GM18867 (cell line): ENCODE measurements at regions not wholly inside any gene's neighbourhood (a gene's known extent, or its start where the extent isn't known, plus 50 kb on each side); places are given as distances from the start of the nearest gene placed in this dataset.

Source experiments
- ATAC-seq: cut with Tn5 transposase; IDR thresholded peaks from one replicate; pipeline ENCODE4 v1.9.1; 2021; ENCODE audit warnings: mild to moderate bottlenecking, moderate library complexity; ENCODE audit not compliant: unreplicated experiment

DNA sequence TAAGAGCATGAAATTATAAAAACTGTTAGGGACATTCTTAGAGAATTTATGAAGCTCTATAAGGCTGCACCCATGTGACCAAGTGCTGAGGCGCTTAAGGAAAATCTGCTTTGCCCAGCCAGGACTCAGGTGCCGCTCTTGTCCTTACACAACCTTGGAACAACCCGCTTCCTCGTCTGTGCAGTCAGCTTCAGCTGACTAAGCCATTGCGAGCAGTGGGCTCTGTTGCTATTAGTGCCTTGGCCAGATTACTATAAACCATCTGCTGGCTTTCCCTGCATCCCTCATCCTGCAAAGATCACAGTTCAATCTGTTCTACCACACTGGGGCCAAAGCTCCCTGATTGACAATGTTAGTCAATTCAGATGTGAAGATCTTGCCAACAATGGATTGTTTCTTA, 89.1 kb upstream of the E2F3 start:
- ATAC-seq: no peak

DNA sequence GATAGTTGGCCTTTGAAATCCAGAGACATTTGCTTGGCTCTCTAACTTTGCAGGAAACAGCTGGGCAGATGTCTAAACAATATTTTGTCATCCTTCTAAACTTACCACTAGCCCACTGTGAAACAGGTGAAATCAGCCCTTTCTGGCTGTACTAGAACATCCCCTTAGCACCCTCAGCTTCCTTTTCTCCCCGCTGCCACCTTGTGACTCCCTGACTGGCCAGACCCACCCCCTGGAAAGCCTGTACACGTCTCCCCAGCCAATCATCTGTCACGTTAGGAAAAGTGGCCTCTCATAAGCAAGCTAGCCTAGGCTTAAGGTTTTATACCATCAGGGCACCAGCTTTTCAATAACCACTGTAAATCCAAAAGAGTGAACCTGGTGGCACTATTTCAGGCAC, 88.6 kb upstream of the E2F3 start:
- ATAC-seq: no peak

DNA sequence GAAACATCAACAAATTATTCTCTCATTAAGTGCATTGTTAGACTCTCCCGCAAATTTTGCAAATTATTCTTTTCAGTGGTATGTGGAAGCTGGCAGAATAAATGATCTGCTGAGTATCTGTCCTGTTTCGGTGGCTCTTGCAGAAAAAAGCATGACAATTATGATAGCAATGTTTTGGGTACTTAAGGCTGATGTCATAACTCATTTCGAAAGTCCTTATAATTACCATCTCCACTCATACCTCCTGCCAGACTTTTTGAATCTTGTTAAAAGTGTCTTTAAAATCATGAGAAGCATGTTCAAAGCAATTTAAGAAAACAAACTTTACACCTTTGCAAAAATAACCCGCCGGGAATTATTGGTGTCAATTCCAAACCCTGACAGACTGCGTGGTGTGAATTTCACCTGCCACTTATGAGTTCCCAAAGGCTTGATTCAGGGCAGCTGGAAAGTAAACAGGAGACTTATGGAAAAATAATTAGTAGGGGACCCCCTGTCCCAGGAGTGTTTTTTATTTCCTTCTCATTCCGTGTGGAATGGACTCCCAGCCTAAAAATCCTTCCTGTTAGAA, 87.6 kb upstream of the E2F3 start:
- ATAC-seq: no peak

DNA sequence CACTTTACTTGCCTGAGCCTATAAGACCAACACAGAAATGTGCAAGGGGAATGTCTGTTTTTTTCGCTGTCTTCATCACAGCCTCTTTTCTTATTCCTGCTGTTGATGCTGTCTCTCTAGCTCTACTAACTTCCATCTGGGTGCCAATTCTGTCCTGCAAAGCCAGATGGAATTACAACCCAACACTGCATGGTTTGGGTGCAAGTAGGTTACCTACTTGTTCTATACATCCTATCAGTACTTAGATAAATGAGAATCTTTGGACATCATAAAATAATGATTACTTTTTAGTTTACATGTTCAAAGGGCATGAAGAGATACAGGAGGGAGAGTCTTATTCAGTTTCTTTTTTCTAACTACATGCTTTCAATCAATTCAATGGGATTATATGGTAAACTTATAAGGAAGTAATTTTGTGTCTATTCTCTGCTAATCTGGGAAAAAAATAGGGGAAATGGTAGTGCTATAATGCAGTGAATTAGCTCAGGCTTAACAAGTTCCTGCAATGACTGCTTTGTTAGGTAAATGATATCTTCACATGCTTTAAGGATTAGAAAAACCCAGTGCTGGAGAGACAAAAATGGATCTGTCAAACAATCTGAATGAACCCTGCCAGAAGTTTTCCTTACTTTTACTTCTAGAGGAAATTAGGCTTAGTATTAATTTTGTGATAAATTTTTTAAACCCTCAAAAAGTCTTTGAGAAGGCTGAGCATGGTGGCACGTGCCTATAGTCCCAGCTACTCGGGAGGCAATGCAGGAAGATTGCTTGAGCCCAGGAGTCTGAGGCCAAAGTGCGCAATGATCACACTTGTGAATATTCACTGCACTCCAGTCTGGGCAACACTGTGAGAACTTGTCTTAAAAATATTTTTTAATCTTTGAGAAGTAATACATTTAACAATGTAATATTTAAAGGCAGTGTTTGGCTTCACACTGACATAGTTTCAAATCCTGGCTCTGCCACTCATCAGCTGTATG, 86.5 kb upstream of the E2F3 start:
- no peak for ATAC-seq

DNA sequence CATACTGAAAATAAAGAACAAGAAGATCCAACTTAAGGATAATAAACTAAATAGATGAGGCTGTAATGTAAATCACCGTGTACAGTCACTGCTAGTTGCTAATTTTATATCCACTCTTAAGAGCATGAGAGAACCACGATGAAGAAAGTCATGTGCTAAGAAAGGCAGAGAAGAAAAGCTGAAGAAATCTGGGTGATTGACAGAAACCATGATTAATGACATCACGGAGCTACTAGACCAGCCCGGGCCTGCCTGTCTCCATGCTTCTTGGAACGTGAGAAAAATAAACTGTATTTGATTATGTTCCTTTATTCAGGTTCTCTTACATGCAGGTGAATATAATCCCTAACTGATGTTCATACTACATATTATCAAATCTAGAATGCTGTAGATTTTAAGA, 84.2 kb upstream of the E2F3 start:
- no peak for ATAC-seq

DNA sequence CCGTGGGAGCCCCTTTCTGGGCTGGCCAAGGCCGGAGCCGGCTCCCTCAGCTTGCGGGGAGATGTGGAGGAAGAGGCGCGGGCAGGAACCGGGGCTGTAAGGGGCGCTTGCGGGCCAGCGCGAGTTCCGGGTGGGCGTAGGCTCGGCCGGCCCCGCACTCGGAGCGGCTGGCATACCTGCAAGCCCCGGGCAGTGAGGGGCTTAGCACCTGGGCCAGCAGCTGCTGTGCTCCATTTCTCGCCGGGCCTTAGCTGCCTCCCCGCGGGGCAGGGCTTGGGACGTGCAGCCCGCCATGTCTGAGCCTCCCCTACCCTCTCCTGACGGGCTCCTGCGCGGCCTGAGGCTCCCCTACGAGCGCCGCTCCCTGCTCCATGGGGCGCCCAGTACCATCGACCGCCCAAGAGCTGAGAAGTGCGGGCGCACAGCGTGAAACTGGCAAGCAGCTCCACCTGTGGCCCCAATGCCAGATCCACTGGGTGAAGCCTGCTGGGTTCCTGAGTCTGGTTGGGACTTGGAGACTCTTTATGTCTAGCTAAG, 82.8 kb upstream of the E2F3 start:
- no peak for ATAC-seq

DNA sequence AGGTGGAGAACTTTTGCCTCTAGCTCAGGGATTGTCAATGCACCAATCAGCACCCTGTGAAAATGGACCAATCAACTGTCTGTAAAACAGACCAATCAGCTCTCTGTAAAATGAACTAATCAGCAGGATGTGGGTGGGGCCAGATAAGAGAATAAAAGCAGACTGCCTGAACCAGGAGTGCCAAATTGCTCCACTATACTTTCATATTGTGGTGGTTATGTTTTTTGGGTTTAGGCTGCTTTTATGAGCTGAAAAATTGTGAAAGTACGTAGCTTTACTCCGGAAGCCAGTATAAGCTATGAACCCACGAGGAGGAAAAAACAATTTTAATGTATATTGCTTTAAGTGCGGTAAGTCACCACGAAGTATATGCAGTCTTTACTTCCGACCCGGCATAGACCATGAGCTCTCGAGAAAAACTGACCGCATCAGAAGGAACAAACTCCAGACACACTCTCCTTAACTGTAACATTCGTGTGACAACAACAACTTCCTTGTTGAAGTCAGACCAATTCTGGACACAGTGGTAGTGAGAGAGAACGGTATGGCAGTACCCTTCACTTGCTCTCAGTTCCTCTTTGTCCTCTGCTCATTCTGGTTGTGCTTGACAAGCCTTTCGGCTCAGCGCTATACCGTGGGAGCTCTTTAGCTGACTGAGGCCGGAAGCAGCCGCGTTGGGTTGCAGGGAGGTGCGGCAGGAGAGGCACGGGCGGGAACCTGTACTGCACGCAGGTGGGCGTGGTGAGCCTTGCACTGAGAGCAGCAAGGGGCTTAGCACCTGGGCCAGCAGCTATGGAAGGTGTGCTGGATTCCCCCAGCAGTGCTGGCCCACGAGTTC, 81.9 kb upstream of the E2F3 start:
- ATAC-seq: peak; percentile 98

DNA sequence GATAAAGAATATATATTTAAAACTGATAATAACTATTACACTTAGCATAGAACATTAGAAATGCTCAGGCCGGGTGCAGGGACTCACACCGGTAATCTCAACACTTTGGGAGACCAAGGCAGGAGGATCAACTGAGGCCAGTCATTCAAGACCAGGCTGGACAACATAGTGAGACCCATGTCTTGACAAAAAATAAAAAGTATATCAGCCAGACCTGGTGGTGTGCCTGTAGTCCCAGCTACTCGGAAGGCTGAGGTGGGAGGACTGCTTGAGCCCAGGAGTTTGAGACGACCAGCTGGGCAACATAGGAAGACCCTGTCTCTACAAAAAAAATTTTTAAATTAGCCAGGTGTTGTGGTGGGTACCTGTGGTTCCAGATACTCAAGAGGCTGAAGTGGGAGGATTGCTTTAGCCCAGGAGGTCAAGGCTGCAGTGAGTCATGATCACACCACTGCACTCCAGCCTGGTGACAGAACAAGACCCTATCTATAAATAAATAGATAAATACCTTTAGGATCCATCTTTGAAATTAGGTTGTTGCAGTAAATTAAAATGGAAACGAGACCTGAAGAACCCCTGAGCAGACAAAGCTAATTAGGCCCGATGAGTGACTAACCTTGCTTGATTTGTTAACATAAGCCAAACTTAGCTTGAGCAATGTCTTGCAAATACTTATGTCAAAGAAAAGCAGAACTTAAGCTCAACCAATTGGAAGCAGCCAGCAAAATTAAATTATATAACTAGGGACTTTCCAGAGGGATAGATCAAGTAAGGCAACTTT, 75.8 kb upstream of the E2F3 start:
- ATAC-seq: no peak

DNA sequence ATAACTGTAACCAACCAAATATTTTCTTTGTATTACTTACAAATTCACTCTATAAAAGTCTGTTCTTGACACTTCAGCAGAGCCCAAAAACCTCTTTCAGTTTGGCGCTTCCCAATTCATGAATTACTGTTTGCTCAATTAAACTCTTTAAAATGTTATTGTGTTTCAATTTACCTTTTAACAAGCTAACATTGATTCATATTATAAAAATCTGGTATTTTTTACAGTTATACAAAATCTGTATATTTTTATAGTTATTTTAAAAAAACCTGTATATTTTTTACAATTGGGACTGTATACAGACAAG, 75.3 kb upstream of the E2F3 start:
- ATAC-seq: no peak

DNA sequence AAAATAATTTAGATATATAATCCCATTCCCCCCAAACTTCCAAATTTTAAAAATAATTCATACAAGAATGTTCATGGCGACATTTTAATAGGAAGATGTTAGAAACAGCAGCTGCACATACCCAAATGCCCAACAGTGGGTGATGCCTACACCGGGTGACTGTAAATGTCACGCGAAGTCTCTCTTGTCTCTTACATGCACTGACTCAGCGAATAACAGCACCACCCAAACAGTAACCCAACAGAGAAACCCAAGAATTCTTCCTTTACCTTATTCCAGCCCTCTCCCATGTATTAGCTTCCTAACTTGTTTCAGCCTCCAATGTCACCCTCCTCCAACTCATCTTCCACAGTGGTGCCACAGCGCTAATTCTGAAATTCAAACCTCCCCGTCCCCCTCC, 74.5 kb upstream of the E2F3 start:
- no peak for ATAC-seq

DNA sequence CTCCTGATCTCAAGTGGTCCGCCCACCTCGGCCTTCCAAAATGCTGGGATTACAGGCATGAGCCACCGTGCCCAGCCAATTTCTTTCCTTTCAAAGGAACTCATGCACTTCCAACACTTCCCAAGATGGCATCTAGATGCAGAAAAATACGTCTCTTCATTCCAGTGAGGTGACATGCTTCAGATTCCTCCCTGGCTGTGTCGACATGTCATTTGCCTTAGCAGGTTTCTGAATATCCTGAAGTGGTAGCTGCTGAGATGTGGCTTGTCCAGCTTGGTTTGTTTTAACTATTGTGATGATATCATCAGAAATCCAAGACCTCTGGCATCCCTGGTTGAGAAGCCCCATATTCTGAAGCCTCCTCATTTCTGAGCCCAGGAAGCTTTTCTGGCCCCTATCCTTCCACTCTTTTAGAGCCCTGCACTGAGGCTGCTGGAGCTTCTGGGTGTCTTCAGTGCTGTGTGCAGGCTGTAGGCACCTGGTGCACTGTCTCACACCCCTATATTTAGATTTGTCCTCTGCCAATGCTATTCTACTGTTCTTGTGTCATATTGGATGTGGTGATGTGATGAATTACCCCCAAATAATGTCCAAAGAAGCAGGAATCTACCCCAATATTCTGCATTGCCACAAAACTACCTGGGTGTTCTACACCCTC, 73.3 kb upstream of the E2F3 start:
- ATAC-seq: no peak

DNA sequence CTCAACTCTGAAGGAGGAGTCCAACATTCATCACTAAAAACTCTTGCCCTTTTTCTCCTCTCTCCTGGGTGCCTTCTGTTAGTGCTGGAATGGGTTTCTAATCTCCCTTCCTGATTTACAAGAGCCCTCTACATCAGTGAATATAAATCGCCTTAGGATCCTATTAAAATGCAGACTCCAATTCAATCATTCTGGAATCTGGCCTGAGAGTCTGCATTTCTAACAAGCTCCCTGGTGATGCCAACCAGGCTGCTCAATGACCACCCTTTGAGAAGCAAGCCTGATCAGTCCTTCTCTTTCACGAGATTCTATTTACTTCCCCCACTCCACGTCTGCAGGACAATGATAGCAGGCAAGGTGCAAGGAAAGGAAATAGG, 72.8 kb upstream of the E2F3 start:
- no peak for ATAC-seq

DNA sequence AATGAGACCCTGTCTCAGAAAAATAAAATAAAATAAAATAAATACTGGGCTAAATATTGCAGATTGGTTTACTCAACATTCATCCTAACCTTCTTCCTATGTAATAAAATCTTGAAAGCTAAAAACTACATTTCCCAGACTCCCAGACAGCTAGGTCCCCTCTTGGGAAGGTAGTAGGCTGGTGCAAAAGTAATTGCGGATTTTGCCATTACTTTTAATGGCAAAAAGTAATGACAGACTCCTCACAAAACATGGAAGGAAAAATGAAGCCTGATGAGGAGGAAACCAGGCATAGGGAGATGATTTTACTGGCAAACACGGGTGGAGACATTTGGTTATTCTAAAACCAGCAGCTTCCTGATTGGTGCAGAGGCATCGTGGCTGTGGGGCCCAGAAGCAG, 70.6 kb upstream of the E2F3 start:
- no peak for ATAC-seq

DNA sequence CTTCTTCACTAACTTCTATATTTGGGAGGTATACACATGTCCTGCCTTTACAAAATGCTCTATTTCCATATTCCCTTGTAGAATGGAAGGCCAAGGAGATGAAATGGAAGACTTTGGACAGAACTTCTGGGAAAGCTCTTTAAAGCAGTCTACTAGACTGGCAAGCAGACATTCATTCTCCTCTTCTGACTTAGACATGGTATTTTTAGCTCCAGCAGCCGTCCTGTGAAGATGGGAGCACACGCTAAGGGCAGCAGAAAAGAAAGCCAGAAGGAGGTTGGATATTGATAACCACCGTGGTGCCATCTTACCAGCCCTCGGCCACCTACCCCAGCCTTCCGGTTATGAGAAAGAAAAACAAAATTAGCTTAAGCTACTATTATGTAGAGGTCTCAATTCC, 70.1 kb upstream of the E2F3 start:
- ATAC-seq: no peak

DNA sequence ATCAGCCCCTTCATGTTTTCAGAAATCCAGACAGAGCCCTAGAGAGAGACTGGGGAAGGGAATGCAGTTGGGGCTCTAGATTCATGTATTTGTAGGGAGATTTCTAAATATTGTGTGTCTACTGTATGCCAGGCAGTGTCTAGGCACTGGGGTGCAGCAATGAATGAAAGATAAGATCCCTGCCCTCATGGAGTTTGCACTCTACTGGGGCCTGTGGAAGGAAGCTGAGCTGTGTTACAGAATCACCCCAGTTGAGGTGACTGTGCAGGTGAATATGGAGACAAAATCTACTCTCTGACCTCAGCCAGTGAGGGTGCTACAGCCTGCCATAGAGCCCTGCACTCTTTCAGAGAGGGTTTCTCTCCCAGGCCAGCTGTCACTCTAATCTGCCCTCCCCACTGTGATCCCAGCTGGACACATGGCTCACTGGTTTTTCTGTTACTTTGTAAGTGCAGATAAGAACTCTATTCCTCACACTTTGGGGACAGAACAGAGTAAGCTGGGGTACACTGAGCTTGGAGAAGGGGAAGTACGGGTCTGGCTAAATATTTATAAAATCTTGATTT, 69.2 kb upstream of the E2F3 start:
- no peak for ATAC-seq

DNA sequence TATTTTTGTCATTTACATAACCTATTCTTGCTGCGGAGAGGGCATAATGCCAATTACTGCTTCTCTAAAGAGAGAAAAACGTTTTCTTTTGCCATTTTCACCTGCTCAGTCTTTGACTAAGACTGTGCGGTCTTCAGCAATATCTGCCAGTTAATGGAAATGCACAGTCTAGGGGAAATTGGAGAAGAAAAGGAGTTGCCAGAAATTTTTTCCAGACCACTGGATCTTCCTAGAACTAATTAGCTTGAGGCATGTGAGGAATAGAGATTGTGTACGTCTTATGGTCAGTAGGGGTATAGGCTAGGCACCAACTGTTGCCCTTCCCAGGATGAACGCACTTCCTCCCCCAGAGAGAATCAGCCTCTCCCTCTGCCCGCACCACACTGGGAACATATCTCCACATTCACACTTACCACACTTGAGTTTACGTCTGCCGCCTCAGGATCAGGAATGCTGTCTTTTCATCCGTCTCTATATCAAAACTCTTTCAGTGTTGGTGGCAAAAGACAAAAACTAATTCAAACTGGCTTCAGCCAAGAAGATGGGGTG, 67.9 kb upstream of the E2F3 start:
- ATAC-seq: no peak

DNA sequence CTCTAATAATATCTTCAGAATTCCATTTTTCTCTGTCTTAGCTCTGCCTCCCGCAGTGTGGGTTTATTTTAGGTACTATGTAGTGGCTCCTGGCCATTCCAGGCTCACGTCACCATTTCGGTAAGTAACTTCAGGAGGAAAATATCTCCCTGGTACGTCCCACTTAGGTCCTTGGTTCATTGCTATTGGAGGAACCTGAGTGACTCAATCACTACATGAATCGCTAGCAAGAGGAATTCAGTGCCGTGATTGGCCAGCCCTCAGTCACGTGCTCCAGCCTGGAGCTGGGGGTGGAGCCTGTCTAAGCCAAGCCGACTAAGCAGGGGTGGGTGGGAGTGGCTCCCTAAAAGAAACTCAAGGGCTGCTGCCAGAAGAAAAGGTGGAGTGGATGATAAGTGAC, 67.3 kb upstream of the E2F3 start:
- no peak for ATAC-seq

DNA sequence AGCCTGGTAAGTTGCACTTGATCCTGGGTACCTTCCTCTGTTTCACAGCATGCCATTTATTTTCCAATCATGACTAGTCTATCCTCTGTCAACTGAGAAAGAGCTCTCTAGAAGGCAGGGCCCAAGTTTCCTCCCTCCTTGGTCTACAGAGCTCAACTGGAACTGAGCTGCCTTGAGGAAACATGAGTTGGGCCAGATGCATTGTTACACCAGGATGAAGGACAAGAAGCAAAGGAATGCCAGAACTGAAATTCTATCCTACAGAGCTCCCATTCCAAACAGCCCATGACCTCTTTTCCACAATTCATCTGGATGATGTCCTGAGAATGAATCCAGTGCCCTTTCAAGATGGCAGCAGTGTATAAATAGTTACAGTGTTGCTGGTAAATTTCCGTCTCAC, 66.7 kb upstream of the E2F3 start:
- ATAC-seq: no peak

DNA sequence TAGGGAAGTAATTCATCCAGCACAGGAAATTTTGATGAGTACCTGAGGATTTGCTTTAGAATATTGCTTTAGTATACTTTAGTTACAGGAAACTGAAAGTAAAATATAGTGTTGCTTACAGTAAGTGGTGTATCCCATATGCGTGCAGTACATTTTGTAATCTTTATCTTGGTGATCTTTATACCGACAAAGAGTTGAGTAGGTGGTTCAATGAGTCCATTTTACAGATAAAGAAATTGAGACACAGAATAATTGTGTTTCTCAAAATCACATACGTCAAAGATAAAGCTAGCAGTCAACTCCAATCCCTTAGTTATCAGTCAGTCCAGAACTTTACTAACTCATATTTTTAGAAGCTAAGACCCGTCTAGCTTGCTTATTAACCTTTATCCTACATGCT, 65.8 kb upstream of the E2F3 start:
- ATAC-seq: no peak

DNA sequence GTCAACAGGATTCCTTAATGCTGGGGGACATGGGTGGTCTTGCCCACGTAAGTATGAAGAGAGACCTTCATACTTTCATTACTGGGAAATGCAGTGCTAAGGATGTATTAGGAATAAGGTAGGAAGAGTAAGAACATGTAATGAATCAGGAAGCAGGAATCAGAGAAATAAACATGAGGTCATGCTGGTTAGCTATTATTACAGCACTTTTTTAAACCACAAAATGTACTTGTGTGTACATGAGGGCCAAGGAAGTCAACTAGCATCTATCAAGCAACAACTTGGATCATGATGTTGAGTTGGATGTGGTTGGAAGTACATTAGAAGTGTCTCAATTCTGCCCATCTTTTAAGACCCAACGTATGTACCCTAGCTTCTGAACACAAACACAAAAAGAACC, 63.5 kb upstream of the E2F3 start:
- no peak for ATAC-seq
